HepG2 (cell line): ENCODE measurements at regions not wholly inside any gene's neighbourhood (a gene's known extent, or its start where the extent isn't known, plus 50 kb on each side); places are given as distances from the start of the nearest gene placed in this dataset.
"Not testable (repeated sequence)": the region's sequence is repeated elsewhere in the genome, so short reads cannot be mapped to it uniquely, and the experiment has no call there.

ENCODE experiments used
- ATAC-seq: fragments of 200-7000 bp; cut with Tn5 transposase; 3 replicates; pipeline ENCODE4 v1.9.1; 2020; ENCODE audit warnings: mild to moderate bottlenecking, moderate library complexity
- BruUV-seq: library from RNA; stranded (reverse); fragments of 400-500 nt; replicated peaks from 2 replicates; lab custom pipeline; 2021; lab: Mats Ljungman, UMichigan
- CTCF ChIA-PET: fragments of 300-600 bp; formaldehyde crosslinking; extraction: SDS; loops from one replicate; lab custom pipeline; 2021; ENCODE audit warnings: low total read pairs, inconsistent platforms, low intra/inter-chr PET ratio; lab: Yijun Ruan, JAX
- POLR2A ChIA-PET: fragments of 350-600 bp; sonication (Branson Sonifier 250); formaldehyde crosslinking; loops from one replicate; lab custom pipeline; 2020; ENCODE audit warnings: antibody characterized with exemption, inconsistent platforms; lab: Yijun Ruan, JAX
- DNase-seq: peaks from one replicate; pipeline ENCODE4 v3.0.0-alpha.2; 2015; ENCODE audit warnings: low spot score
- FAIRE-seq: peaks from 3 replicates; lab custom pipeline; 2011; peaks lifted over from hg19 to GRCh38; lab: Jason Lieb, UNC
- H2AFZ ChIP-seq: one replicate; pipeline ENCODE4 v1.6.1; 2011; ENCODE audit warnings: low read length, inconsistent platforms
- H3K27ac ChIP-seq: fragments of 300-600 bp; 3 replicates; pipeline ENCODE4 v1.8.0; 2011; ENCODE audit warnings: mixed run types, mild to moderate bottlenecking, mixed read lengths, low read length, inconsistent platforms; ENCODE audit not compliant: insufficient read depth; ENCODE audit errors: extremely low read length
- H3K27me3 ChIP-seq, 2 experiments: fragments of 200-600 bp in 1 of 2; 2 replicates in 1 of 2; 3 replicates in 1 of 2; pipeline versions ENCODE4 v1.6.0 to v1.8.0; 2011; ENCODE audit warnings: low read length in 2 of 2, mild to moderate bottlenecking in 2 of 2, moderate library complexity in 2 of 2, inconsistent platforms in 1 of 2; ENCODE audit not compliant: insufficient read depth in 2 of 2, control insufficient read depth in 1 of 2
- H3K36me3 ChIP-seq, 2 experiments: fragments of 200-600 bp in 1 of 2; replicated peaks in 1 of 2; 2 replicates in 1 of 2; 3 replicates in 1 of 2; pipeline versions ENCODE4 v1.5.1 to v1.8.0; 2011; ENCODE audit warnings: low read length in 2 of 2, inconsistent platforms in 1 of 2; ENCODE audit not compliant: insufficient read depth in 2 of 2, control insufficient read depth in 1 of 2
- H3K4me1 ChIP-seq: 2 replicates; pipeline ENCODE4 v1.5.1; 2012; ENCODE audit warnings: low read length, inconsistent platforms; ENCODE audit not compliant: insufficient read depth
- H3K4me2 ChIP-seq: 2 replicates; pipeline ENCODE4 v1.6.0; 2011; ENCODE audit warnings: low read depth, low read length, inconsistent platforms
- H3K4me3 ChIP-seq, 3 experiments: fragments of 200-600 bp in 1 of 3; sonication (generic), shearing (Covaris generic) in 1 of 3; replicated peaks in 1 of 3; 2 replicates each; pipeline ENCODE4 v1.5.1; 2011 to 2016; ENCODE audit warnings: low read length in 3 of 3, inconsistent platforms in 2 of 3, low read depth in 2 of 3, mild to moderate bottlenecking in 2 of 3, control low read depth in 1 of 3, mixed read lengths in 1 of 3; ENCODE audit not compliant: insufficient read depth in 1 of 3
- H3K79me2 ChIP-seq: one replicate; pipeline ENCODE4 v1.6.1; 2011; ENCODE audit warnings: low read length, inconsistent platforms; ENCODE audit not compliant: insufficient read depth
- H3K9ac ChIP-seq: 2 replicates; pipeline ENCODE4 v1.6.0; 2011; ENCODE audit warnings: mild to moderate bottlenecking, low read depth, low read length, inconsistent platforms; ENCODE audit not compliant: insufficient read depth
- H3K9me3 ChIP-seq: 2 replicates; pipeline ENCODE4 v1.5.1; 2012; ENCODE audit warnings: mild to moderate bottlenecking, low read length
- H4K20me1 ChIP-seq: 2 replicates; pipeline ENCODE4 v1.6.0; 2011; ENCODE audit warnings: inconsistent platforms, mild to moderate bottlenecking, low read length, moderate library complexity; ENCODE audit not compliant: insufficient read depth
- WGBS: methylation state at CpG from one replicate; pipeline ENCODE4 v1.1.6; 2017; ENCODE audit warnings: low lambda C conversion rate; 5-methylcytosine and 5-hydroxymethylcytosine counted together
- in situ Hi-C: cut with HindIII; loops from 2 replicates; pipeline ENCODE4 v1.10.0; 2017; ENCODE audit warnings: low pct_unique_long_range_greater_than_20kb; ENCODE audit not compliant: extremely low pct_ligation_motif_present
- intact Hi-C: fragments of 100-400 bp; cut with micrococcal nuclease; formaldehyde crosslinking; loops from one replicate; pipeline ENCODE4 v1.10.0; 2022; ENCODE audit not compliant: unreplicated experiment
- small RNA-seq, 3 experiments: library from RNA; depleted of rRNA; stranded (forward); fragments of <200 nt; gene quantifications; one replicate each; pipeline ENCODE3, GENCODE V24; 2012; ENCODE audit warnings: low read depth in 2 of 3, low replicate concordance in 1 of 3; ENCODE audit not compliant: insufficient read length in 3 of 3, insufficient read depth in 2 of 3

- in situ Hi-C loops, H3K4me3 ChIP-seq, H3K9me3 ChIP-seq, H4K20me1 ChIP-seq, H2AFZ ChIP-seq, H3K27me3 ChIP-seq, FAIRE-seq, BruUV-seq, ATAC-seq, intact Hi-C loops, H3K4me1 ChIP-seq, H3K4me2 ChIP-seq, H3K36me3 ChIP-seq, H3K9ac ChIP-seq, POLR2A ChIA-PET, H3K27ac ChIP-seq, CTCF ChIA-PET, H3K79me2 ChIP-seq, DNase-seq: not testable (repeated sequence)
- WGBS = no CpG with 5 or more reads among the region's 3 CpGs
Observed at GRCh38 chr21:7837315-7837714, 2684.1 kb upstream of the TPTE start.

GRCh38 chr21:7853426-7853825, 2668.0 kb upstream of the TPTE start:
- H3K9me3 ChIP-seq, H4K20me1 ChIP-seq, BruUV-seq, DNase-seq, H3K79me2 ChIP-seq, H3K27ac ChIP-seq, H3K4me1 ChIP-seq, H3K9ac ChIP-seq, intact Hi-C loops, H3K4me3 ChIP-seq, H3K27me3 ChIP-seq, H3K36me3 ChIP-seq, FAIRE-seq, H2AFZ ChIP-seq, CTCF ChIA-PET, ATAC-seq, in situ Hi-C loops, H3K4me2 ChIP-seq, POLR2A ChIA-PET: not testable (repeated sequence)
- no CpG with 5 or more reads among the region's 3 CpGs for WGBS

DNA sequence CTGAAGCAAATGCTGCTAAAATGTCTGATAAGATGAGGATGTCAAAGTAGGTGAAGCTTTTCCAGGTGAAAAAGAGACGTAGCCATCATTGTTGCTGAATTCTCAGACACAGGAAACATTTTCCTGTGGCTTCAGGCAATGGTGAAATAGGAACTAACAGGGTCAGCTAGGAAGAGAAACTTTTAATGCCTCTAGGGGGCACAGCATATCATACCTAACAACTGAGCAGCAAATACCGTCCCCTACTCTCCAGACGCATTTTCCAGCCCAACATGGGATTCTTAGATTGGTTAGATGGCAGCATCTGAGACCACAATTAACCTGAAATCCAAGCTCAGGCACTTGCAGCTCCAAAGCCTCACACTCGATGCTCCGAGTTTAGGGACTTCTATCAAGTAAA, 2667.5 kb upstream of the TPTE start:
- H3K27me3 ChIP-seq, H3K4me3 ChIP-seq, intact Hi-C loops, in situ Hi-C loops, H3K27ac ChIP-seq, CTCF ChIA-PET, H3K79me2 ChIP-seq, H3K4me2 ChIP-seq, H2AFZ ChIP-seq, H3K36me3 ChIP-seq, POLR2A ChIA-PET, BruUV-seq, H3K4me1 ChIP-seq, H3K9me3 ChIP-seq, H4K20me1 ChIP-seq, H3K9ac ChIP-seq, DNase-seq, FAIRE-seq: not testable (repeated sequence)
- peak; percentile 66 for ATAC-seq
- WGBS = no CpG with 5 or more reads among the region's 5 CpGs

Small RNA genes lying in the stretch of these regions (small RNA-seq; reads per million reads assigned to genes)
- 0 reads per million in 3 experiments for gene RF00614
